ENCODE measurements at regions not wholly inside any gene's neighbourhood (a gene's known extent, or its start where the extent isn't known, plus 50 kb on each side); places are given as distances from the start of the nearest gene placed in this dataset.

- TF ChIP-seq CTCF (IDR thresholded peaks at IDR 0.05) = no peak
- no peak for TF ChIP-seq POLR2A (IDR thresholded peaks at IDR 0.05)
Observed at GRCh38 chr15:70283511-70283910, 185.8 kb upstream of the TLE3 start.

All from heart left ventricle (tissue), 13 donors.